DMS153 (cell line): ENCODE measurements at regions not wholly inside any gene's neighbourhood (a gene's known extent, or its start where the extent isn't known, plus 50 kb on each side); places are given as distances from the start of the nearest gene placed in this dataset.

Source experiments
- DNase-seq: peaks from one replicate; lab custom pipeline; 2025; lab: John Stamatoyannopoulos, UW

DNA sequence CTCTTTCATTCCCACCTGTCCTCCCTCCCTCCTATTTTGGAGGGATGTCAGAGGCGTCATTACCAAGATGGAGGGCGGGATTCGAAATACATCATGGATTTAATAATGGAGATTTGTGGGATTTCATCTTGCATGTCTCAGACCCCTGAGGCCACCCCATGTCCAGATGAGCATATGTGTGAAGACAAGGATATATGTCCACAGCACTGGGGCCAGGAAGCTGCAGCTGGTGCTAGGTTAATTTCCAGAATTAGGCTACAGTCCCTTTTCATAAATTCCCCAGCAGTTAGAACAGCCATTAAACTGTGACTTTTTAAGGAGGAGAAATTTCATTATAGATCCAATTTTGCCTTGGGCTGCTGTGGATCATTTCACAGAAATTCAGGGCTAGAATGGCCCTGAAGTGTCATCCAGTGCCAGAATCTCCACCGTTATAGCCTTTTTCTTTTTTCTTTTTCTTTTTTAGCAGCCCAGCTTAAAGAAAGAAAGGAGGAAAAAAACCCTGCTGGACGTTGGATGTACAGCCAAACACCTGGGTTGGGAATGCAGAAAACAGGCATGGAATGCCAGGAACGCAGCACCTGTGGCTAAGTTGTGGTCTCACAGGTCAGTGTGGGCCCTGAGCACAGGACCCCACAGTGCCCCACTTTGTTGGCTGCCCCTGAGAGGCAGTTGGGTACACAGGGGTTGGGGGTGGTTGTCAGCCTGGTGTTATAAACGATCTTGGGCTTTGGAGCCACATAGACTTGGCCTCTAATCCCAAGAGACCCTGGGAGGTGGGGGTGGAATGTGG lies 50.2 kb upstream of the CXCL14 start:
- no peak for DNase-seq
